Upper lobe of left lung (tissue), 4 donors: ENCODE measurements at regions not wholly inside any gene's neighbourhood (a gene's known extent, or its start where the extent isn't known, plus 50 kb on each side); places are given as distances from the start of the nearest gene placed in this dataset.

Experiments
- EP300 ChIP-seq, 4 donors: sonication (generic); formaldehyde crosslinking; IDR thresholded peaks; one replicate each; pipeline ENCODE4 v1.5.1; 2017; ENCODE audit warnings: antibody characterized with exemption in 4 of 4, control low read depth in 2 of 4
- POLR2A ChIP-seq, 4 donors: fragments of 450-650 bp; IDR thresholded peaks; one replicate each; pipeline ENCODE4 v1.5.1; 2016 to 2017; ENCODE audit warnings: antibody characterized with exemption in 4 of 4, mild to moderate bottlenecking in 2 of 4
- POLR2AphosphoS5 ChIP-seq, 2 donors: sonication (generic); formaldehyde crosslinking; IDR thresholded peaks; one replicate each; pipeline ENCODE4 v1.5.1; 2017; ENCODE audit warnings: antibody characterized with exemption in 2 of 2
- TF ChIP-seq, protein P1 (sequence below), 6 experiments: fragments of 450-650 bp in 4 of 6; fragments of 200-600 bp in 2 of 6; sonication (generic) in 2 of 6; IDR thresholded peaks; one replicate each; pipeline ENCODE4 v1.5.1; 2016 to 2019; ENCODE audit warnings: antibody characterized with exemption in 6 of 6

DNA sequence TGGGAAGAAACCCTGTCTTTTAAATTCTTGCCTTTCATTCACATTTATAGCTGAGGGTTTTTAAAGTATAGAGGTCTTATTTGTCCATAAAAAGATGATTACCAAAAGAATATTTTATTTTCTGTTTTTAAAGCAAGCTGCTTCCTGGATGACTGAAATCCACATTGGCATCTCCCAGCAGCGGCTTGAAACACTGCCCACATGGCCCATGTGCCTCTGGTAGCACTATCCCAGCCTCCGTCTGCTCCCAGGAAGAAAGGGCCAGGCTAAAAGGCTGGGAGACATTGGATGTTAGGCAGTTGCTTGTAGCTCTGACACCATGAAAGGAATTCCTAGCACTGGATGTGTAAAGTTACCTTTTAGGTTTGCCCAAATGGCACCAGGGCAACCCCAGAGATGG is 169.9 kb upstream of the CACNA1E start:
- TF ChIP-seq, protein P1, sequence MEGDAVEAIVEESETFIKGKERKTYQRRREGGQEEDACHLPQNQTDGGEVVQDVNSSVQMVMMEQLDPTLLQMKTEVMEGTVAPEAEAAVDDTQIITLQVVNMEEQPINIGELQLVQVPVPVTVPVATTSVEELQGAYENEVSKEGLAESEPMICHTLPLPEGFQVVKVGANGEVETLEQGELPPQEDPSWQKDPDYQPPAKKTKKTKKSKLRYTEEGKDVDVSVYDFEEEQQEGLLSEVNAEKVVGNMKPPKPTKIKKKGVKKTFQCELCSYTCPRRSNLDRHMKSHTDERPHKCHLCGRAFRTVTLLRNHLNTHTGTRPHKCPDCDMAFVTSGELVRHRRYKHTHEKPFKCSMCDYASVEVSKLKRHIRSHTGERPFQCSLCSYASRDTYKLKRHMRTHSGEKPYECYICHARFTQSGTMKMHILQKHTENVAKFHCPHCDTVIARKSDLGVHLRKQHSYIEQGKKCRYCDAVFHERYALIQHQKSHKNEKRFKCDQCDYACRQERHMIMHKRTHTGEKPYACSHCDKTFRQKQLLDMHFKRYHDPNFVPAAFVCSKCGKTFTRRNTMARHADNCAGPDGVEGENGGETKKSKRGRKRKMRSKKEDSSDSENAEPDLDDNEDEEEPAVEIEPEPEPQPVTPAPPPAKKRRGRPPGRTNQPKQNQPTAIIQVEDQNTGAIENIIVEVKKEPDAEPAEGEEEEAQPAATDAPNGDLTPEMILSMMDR (IDR thresholded peaks at IDR 0.05) = no peak
- TF ChIP-seq EP300 (IDR thresholded peaks at IDR 0.05) (no peak), POLR2AphosphoS5 (IDR thresholded peaks at IDR 0.05) (no peak), POLR2A (IDR thresholded peaks at IDR 0.05) (no peak)
